GM10266 (cell line): ENCODE measurements at regions not wholly inside any gene's neighbourhood (a gene's known extent, or its start where the extent isn't known, plus 50 kb on each side); places are given as distances from the start of the nearest gene placed in this dataset.

Source experiments
- DNase-seq: peaks from one replicate; pipeline ENCODE4 v3.0.0; 2012; ENCODE audit errors: extremely low spot score
- CTCF ChIP-seq: IDR thresholded peaks from 2 replicates; pipeline ENCODE4 v1.5.1; 2012; ENCODE audit warnings: mild to moderate bottlenecking, low read depth; ENCODE audit not compliant: control insufficient read depth, insufficient read depth; ENCODE audit errors: missing control alignments

- DNase-seq: no peak
- no peak for TF ChIP-seq CTCF
Observed at GRCh38 chr3:30512576-30512975, 93.8 kb upstream of the TGFBR2 start.

GRCh38 chr3:30513374-30514152 lies 92.8 kb upstream of the TGFBR2 start:
- no peak for TF ChIP-seq CTCF

GRCh38 chr3:30516238-30516637 lies 90.2 kb upstream of the TGFBR2 start:
- no peak for TF ChIP-seq CTCF
- DNase-seq: no peak

More at GRCh38 chr3:30513374-30514152, 92.8 kb upstream of the TGFBR2 start:
- DNase-seq: no peak

- no peak for TF ChIP-seq CTCF
- no peak for DNase-seq
Observed at GRCh38 chr3:30518181-30518864, 88.1 kb upstream of the TGFBR2 start.

DNA sequence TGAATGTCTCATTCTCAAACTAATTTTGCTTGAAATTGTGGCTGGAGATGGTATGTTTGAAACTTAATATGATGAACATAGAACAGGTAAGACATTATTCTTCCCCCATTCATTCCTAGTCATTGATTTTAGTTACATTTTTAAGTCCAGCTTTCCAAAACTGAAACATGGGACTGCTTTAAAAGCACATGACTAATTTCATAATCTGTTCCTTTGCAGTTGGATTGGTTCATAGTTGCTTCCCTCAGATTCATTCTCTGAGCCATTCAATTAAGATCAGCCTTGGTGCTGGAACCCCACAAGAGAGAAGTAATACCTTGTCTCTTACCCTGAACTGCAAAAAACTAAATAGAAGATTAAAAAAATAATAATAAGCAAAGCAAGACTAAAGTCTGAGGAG lies 87.5 kb upstream of the TGFBR2 start:
- no peak for TF ChIP-seq CTCF
- no peak for DNase-seq

- no peak for TF ChIP-seq CTCF
- no peak for DNase-seq
Observed at GRCh38 chr3:30520699-30521098, 85.7 kb upstream of the TGFBR2 start.

DNA sequence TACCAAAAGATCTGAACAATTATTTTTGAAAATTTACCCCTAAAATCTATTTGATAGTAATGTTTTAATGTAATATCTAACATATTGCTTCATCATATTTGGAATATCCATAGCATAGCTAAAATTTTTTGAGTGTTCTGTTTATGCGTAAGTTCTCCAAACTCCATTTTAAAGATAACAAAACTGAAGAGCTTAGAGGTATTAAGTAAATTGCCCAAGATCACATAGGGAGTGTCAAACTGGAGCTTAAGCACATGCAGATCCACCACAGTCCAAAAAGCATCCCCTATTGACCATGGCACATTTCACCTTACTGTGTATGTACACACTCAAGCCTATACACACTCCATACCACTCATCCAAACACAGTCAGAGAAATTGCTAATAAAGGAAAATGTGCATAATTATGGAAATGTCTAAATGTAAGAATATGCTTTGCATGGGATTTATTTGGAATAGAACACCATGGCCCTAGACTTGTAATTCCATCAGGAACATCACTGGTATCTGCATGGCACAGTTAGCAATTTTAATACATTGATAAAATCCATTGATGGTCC lies 85.2 kb upstream of the TGFBR2 start:
- no peak for TF ChIP-seq CTCF
- no peak for DNase-seq
